AG09319 (cell line): ENCODE measurements at regions not wholly inside any gene's neighbourhood (a gene's known extent, or its start where the extent isn't known, plus 50 kb on each side); places are given as distances from the start of the nearest gene placed in this dataset.

ENCODE experiments used
- DNase-seq: peaks from one replicate; pipeline ENCODE4 v3.0.0-alpha.2; 2010; ENCODE audit warnings: low read depth; ENCODE audit errors: extremely low read depth
- CTCF ChIP-seq: IDR thresholded peaks from 2 replicates; pipeline ENCODE4 v1.5.1; 2011; ENCODE audit warnings: low read depth, mild to moderate bottlenecking, inconsistent platforms, low read length, moderate library complexity

GRCh38 chr4:138688408-138689085 is 327.0 kb upstream of the NOCT start:
- no peak for TF ChIP-seq CTCF
- DNase-seq: no peak

- no peak for TF ChIP-seq CTCF
- DNase-seq: no peak
Measured at GRCh38 chr4:138686106-138686835, 329.3 kb upstream of the NOCT start.

- DNase-seq: no peak
- no peak for TF ChIP-seq CTCF
Measured at GRCh38 chr4:138685316-138685715, 330.3 kb upstream of the NOCT start.

- peak; percentile 80 for TF ChIP-seq CTCF
- peak; percentile 56 for DNase-seq
Measured at GRCh38 chr4:138680989-138681604, 334.5 kb upstream of the NOCT start.

GRCh38 chr4:138680256-138680655 is 335.3 kb upstream of the NOCT start:
- no peak for DNase-seq
- no peak for TF ChIP-seq CTCF

GRCh38 chr4:138678985-138679746 is 336.4 kb upstream of the NOCT start:
- TF ChIP-seq CTCF: no peak
- no peak for DNase-seq
